SH-SY5Y (cell line): ENCODE measurements at regions not wholly inside any gene's neighbourhood (a gene's known extent, or its start where the extent isn't known, plus 50 kb on each side); places are given as distances from the start of the nearest gene placed in this dataset.

Experiments used
- GATA2 ChIP-seq: IDR thresholded peaks from 2 replicates; pipeline ENCODE4 v1.6.1; 2011; ENCODE audit warnings: mild to moderate bottlenecking, low read depth, low read length
- GATA3 ChIP-seq: IDR thresholded peaks from 2 replicates; pipeline ENCODE4 v1.6.1; 2011; ENCODE audit warnings: low read depth, mild to moderate bottlenecking, low read length, moderate library complexity

DNA sequence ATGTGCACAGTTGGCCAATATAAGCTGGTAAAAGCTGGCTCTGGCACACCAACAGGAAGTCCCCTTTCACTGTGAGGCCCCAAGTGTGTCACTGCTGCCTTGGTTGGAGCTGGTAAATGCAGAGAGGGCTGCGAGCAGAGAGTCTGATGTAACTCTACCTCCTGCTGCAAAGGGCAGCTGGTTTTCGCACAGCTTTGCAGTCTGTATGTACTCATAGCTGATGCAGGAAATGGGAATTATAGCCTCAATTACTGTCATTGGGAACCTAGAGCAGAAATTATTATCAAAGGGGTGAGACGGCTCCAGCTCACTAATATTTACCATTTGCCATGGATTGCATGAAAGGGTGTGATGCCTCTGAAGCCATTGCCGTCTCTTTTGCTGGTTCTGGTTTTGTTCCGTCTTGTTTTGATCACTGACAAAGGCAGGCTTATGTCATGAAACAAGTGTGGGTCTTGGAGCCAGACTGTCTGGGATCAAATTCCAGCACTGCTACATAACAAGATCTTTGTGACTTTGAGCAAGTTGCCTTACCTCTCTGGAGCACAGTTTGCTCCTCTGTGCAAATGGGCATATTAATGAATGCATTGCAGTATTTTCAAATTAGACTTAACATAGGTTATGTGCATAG, 124.3 kb upstream of the SLC25A48 start:
- TF ChIP-seq GATA2, result no peak
- TF ChIP-seq GATA3, result no peak

- no peak for TF ChIP-seq GATA3
- no peak for TF ChIP-seq GATA2
Observed at GRCh38 chr5:135709208-135709575, 125.3 kb upstream of the SLC25A48 start.

DNA sequence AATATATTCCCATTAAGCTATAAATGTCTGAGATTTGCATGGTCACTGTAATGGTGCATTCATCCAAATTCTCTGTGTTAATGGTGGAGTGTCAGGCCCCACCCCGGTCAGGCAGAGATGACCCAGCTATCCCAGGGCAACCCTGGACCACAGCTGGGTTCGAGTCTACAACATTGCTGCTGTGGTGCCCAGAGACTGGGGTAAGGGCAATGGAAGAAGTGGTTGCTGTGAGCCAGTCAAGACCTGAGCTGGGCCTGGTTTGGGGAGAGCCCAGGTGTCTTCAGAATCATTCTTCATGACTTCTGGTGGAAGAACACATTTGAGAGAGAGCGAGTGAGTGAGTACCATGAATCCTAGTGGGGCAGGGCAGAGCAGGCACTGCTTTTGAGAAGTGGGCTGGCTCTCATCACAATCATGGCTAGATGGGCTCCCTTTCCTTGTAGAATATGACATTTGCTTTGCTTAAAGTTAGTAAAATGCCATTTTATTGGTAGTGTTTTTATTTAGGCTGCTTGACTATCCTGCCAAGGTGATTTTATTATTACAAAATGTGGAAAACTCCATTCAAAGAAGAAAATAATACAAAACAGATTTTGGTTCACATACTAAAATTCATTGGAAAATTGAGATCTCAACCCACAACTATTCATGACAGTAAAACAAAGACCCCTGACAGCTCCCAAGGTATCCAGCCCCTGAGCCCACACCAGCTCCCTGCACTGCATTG, 125.8 kb upstream of the SLC25A48 start:
- no peak for TF ChIP-seq GATA3
- no peak for TF ChIP-seq GATA2

DNA sequence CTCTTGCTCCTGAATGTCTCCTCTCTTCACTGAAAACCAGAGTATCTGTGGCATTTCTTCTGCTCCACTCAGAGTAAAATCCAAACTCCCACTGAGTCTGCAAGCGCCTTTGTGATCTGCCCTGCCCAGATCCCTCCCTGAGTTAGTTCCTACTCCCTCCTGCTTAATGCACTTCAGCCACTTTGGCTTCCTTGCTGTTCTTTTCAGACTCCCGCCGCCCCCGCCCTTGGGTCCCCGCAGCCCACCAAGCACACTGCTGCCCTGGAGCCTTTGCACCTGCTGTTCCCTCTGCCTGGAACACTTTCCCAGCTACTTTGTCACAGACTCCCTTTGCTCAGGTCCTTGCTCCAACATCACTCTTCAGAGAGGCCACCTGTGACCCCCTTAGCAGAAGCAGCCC, 127.2 kb upstream of the SLC25A48 start:
- TF ChIP-seq GATA3, result no peak
- no peak for TF ChIP-seq GATA2

- TF ChIP-seq GATA2 (no peak), GATA3 (no peak)
Observed at GRCh38 chr5:135706893-135707292, 127.6 kb upstream of the SLC25A48 start.

GRCh38 chr5:135706474-135706873, 127.7 kb upstream of the CXCL14 start:
- TF ChIP-seq GATA3 (no peak), GATA2 (no peak)

DNA sequence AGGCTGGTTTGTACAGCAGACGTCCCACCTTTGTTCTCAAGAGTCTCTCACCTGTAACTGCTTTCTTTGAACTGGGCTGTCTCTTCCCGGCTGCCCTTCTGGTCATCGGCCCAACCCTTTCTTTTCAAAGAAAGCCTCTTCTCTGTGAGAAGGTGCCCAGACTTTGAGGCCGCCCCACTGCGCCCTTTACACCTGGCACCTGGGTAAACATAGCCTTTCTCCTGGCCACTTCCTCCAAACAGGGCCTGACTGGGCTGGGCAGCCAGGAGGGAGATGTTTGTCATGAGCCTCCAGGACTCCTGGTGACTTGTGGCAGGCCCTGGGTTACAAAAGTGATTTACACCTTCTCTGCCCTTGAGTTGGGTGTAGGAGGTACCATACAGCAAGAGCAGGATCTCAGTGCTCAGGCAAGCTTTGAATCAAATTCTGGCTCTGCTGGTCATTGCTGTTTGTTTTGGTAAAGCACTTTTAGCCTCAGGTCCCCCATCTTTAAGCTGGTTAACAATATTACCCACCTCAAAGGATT, 127.2 kb upstream of the CXCL14 start:
- TF ChIP-seq GATA3 (no peak), GATA2 (no peak)

DNA sequence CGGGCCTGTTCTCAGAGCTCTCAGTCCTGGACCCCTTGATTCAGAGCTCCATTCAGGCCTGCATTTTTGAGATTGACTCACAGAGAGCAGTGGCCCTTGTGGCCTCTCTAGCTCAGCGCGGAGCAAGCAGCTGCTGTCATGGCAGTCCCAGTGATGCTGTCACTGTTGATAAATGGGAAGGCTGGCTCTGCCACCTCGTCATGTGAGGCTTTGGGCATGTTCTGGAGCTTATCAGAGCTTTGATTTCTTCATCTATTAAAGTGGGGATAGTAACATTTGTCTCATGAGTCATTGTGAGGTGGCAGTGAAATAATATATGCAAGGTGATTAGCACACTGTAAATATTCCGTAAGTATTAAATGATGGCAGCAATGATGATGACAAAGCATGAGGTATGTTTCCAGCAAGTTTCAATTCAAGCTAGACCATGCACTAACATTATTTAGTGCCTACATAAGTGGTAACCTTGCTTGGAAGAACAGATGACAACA, 126.4 kb upstream of the CXCL14 start:
- TF ChIP-seq GATA2, result no peak
- no peak for TF ChIP-seq GATA3

GRCh38 chr5:135704616-135705015, 125.8 kb upstream of the CXCL14 start:
- TF ChIP-seq GATA3 (no peak), GATA2 (no peak)

- TF ChIP-seq GATA3 (no peak), GATA2 (no peak)
Observed at GRCh38 chr5:135703016-135703550, 124.3 kb upstream of the CXCL14 start.

- TF ChIP-seq GATA2, result no peak
- TF ChIP-seq GATA3, result no peak
Observed at GRCh38 chr5:135702191-135702590, 123.4 kb upstream of the CXCL14 start.

DNA sequence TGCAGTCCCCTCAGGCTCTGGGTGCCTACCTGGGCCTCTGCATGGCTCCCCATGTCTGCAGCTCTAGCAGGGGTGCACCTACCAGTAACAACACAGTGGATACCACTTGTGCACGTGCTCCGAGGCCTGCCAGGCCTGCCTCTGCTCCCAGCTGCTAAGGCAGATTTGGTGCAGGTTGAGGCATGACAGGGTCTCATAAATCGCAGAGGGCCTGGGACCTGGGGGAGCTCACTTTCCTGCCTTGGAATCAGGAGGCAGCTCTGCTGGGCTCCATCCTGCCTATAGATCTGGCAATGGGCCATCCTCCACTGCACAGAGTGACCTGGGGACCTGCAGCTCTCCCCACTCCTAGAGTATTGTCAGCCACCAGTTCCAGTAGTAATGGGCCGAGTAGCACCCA, 121.9 kb upstream of the CXCL14 start:
- TF ChIP-seq GATA3 (no peak), GATA2 (no peak)

DNA sequence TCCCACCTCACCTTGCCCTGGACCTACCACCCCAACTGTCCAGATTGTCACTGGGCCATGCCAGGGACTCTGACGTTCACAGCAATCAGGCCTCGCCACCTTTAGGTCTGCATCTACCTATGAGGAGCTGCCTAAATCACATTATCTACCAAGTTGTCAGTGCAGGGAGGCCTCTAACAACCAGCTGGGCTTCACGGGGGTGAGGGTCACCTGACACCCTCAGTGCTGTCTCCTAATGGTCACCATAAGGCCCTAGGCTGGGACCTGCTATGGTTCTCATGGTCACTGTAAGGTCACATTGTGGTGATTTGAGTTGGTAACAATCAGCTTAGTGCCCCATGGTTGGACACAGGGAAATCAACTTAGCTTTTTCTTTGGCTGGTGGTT, 119.2 kb upstream of the CXCL14 start:
- TF ChIP-seq GATA3 (no peak), GATA2 (no peak)

DNA sequence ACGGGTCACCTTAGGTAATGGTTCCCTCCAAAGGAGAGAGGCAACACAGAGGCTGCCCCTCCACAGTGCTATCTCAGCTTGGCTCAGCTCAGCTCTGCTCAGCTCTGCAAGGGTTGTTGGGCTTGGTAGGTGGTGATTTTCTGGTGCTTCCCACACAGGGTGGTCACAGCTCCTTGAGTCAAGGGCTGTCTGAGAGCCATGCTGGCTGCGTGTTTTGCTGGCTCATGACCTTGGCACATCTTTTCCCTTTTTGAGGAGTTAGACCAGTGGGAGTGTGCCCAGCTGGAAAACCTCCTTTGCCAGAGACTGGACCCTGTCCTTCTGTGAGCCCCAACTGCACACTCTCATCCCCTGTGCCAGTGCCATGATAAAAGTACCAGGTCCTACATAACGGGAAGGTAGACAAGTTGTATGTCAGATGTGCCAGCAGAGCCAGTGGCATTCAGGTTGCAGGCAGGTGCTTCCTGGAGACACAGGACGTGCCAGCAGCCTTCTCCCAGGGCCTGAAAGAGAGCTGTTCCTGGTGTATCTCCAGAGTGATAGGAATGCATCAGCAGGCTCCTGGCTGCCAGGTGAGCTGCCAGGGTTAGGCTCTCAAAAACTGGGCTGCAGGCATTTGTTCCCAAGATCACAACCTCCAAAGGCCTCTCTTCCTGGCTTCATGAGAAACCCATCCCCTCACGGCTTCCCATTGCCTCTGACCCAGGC, 118.6 kb upstream of the CXCL14 start:
- no peak for TF ChIP-seq GATA3
- no peak for TF ChIP-seq GATA2
